BJ (cell line): ENCODE measurements at regions not wholly inside any gene's neighbourhood (a gene's known extent, or its start where the extent isn't known, plus 50 kb on each side); places are given as distances from the start of the nearest gene placed in this dataset.
"Not testable (repeated sequence)": the region's sequence is repeated elsewhere in the genome, so short reads cannot be mapped to it uniquely, and the experiment has no call there.

Experiments used
- CTCF ChIA-PET: fragments of 350-600 bp; formaldehyde crosslinking; extraction: SDS; loops from one replicate; lab custom pipeline; 2021; ENCODE audit warnings: antibody characterized with exemption, inconsistent platforms; lab: Yijun Ruan, JAX
- POLR2A ChIA-PET: fragments of 300-600 bp; sonication (Branson Sonifier 250); formaldehyde crosslinking; extraction: SDS; loops from one replicate; lab custom pipeline; 2021; ENCODE audit warnings: antibody characterized with exemption; lab: Charles Lee
- DNase-seq: peaks from one replicate; pipeline ENCODE4 v3.0.0-alpha.2; 2011; ENCODE audit warnings: low read depth
- H3K27me3 ChIP-seq: 2 replicates; pipeline ENCODE4 v1.6.0; 2011; ENCODE audit warnings: low read length; ENCODE audit not compliant: control insufficient read depth, insufficient read depth
- H3K36me3 ChIP-seq: 2 replicates; pipeline ENCODE4 v1.5.1; 2011; ENCODE audit warnings: low read length; ENCODE audit not compliant: control insufficient read depth, insufficient read depth
- H3K4me3 ChIP-seq: 2 replicates; pipeline ENCODE4 v1.5.1; 2011; ENCODE audit warnings: low read depth, mild to moderate bottlenecking, control low read depth, low read length

GRCh38 chr5:177846598-177846997 is 63.9 kb upstream of the FAM153A start:
- H3K36me3 ChIP-seq, POLR2A ChIA-PET, CTCF ChIA-PET, H3K27me3 ChIP-seq, H3K4me3 ChIP-seq, DNase-seq: not testable (repeated sequence)

GRCh38 chr5:177845906-177846305 is 63.2 kb upstream of the FAM153A start:
- H3K27me3 ChIP-seq, DNase-seq, POLR2A ChIA-PET, H3K36me3 ChIP-seq, H3K4me3 ChIP-seq, CTCF ChIA-PET: not testable (repeated sequence)

GRCh38 chr5:177836191-177836590 is 53.5 kb upstream of the FAM153A start:
- CTCF ChIA-PET, H3K27me3 ChIP-seq, H3K36me3 ChIP-seq, DNase-seq, H3K4me3 ChIP-seq, POLR2A ChIA-PET: not testable (repeated sequence)
